SHP77 treated with DMSO at 0.1 percent for 48 hours (cell line): ENCODE measurements at regions not wholly inside any gene's neighbourhood (a gene's known extent, or its start where the extent isn't known, plus 50 kb on each side); places are given as distances from the start of the nearest gene placed in this dataset.
A peak's percentile ranks its signal among the peaks of the same experiment; 100 is the strongest.
"Not testable (repeated sequence)": the region's sequence is repeated elsewhere in the genome, so short reads cannot be mapped to it uniquely, and the experiment has no call there.

Source experiments
- DNase-seq: peaks from one replicate; lab custom pipeline; 2025; lab: John Stamatoyannopoulos, UW

GRCh38 chr3:107216711-107217110 lies 160.5 kb upstream of the CCDC54 start:
- no peak for DNase-seq

DNA sequence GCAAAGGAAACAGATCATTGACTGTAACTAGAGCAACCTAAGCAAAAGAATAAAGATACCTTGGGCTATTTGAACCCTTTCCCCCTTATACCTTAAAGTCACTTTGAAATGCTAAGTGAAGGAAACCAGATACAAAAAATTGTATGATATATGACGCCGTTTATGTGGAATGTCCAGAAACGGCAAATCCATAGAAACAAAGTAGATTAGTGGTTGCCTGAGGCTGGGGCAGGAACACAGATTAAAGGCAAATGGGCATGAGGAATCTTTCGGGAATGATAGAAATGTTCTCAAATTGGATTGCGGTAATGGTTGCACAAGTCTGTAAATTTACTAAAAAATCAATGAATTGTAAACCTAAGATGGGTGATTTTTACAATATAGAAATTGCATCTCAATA lies 160.1 kb upstream of the CCDC54 start:
- DNase-seq = no peak

DNA sequence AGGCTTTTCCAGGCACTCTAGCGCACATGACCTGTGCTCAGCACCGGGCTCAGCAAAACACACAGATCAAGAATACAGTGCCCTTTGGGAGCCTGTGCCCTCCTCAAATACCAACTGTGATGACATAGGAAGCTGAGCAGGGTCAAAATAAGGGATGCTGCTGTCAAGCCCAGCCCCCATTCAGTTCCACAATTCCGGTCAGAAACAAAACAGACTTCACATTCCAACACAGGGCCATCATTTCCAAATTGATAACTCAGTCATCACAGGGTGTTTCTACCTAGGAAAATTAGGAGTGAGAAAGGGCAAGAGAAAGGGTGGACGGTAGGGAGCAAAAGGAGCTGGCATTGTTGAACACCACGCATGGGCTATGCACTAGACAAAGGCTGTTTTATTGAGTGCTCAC lies 158.4 kb upstream of the CCDC54 start:
- DNase-seq = no peak

- DNase-seq = no peak
Measured at GRCh38 chr3:107220538-107220937, 156.7 kb upstream of the CCDC54 start.

DNA sequence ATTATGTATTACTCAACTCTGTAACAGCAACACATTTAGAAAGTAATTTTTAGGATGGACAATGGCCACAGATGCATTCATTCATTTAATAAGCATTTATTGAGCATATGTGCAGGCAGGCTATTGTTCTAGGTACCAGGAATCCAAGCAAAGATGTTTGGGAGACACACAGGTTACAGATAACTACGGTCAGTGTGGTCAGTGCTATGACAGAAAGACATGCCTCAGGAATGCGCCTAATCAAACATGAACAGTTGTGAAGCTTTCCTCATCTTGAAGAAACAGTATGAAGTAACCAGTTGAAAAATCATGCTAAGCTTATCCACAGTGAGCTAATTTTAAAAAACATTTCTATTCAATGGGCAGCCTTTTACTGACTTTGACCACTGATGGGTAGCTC lies 155.4 kb upstream of the CCDC54 start:
- no peak for DNase-seq

- DNase-seq = no peak
Measured at GRCh38 chr3:107222907-107223306, 154.3 kb upstream of the CCDC54 start.

- DNase-seq = no peak
Measured at GRCh38 chr3:107224026-107224596, 153.1 kb upstream of the CCDC54 start.

DNA sequence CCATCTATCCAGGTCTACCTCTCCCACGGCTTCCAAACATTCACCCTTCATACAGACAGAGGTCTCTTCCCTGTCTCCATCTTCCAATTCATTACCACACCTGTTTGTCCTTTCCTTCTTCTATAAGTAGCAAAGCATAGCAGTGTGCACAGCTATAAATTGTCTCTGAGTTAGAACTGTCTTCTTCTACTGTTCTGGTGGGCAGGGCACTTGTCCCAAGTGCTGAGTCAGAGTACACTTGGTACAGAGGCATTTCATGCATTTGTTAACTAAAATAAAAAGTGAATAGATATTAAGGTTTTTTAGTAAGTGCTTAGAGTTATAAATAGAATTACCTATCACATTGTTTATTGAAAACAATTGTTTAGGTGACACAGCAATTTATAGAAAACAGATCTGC lies 150.1 kb upstream of the CCDC54 start:
- DNase-seq = no peak

GRCh38 chr3:107233877-107234276 lies 143.4 kb upstream of the CCDC54 start:
- not testable (repeated sequence) for DNase-seq

GRCh38 chr3:107235193-107235927 lies 141.9 kb upstream of the CCDC54 start:
- DNase-seq = no peak

GRCh38 chr3:107235928-107236315 lies 141.3 kb upstream of the CCDC54 start:
- peak; percentile 37 for DNase-seq

GRCh38 chr3:107236655-107237337 lies 140.4 kb upstream of the CCDC54 start:
- DNase-seq = no peak

GRCh38 chr3:107238787-107239186 lies 138.5 kb upstream of the CCDC54 start:
- no peak for DNase-seq

- no peak for DNase-seq
Measured at GRCh38 chr3:107239703-107240102, 137.5 kb upstream of the CCDC54 start.

DNA sequence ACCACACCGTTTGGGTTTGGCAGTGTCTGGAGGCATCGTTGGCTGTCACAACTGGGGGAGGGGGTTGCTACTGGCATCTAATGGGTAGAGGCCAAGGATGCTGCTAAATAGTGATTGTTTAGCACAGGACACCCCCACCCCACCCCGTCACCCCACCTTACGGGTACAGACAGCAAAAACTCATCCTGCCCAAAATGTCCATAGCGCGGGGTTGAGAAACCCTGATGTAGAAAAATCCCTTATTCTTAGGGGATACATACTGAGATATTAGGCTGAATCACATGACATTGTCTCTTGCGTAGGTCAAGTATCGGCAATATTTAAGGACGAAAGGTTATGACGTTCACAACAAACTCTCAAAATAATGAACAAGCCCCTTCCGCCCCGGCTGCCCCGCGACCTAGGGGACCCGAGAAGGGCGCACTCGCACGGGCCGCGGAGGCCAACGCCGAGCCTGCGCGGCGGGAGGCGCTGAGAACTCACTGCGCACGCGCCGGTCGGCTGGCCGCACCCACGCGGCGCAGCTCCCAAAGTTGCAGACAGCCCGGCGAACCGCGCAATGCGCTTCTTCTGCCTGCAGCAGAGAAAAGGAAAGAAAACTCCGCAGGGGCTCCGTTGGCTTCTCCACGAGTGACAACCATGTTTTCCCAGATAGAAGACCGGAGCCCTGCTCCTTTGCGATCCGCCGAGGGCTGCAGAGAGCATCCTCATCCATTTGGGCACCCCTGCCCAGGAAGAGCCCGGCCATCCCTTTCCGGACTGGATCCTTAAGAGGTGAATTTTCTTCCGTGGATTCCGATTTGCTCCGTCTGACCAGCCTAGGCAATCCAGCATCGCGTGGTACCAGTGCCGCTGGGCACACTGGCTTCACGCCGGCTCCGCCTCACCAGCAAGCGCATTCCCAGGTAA lies 136.8 kb upstream of the CCDC54 start:
- DNase-seq = peak; percentile 62

DNA sequence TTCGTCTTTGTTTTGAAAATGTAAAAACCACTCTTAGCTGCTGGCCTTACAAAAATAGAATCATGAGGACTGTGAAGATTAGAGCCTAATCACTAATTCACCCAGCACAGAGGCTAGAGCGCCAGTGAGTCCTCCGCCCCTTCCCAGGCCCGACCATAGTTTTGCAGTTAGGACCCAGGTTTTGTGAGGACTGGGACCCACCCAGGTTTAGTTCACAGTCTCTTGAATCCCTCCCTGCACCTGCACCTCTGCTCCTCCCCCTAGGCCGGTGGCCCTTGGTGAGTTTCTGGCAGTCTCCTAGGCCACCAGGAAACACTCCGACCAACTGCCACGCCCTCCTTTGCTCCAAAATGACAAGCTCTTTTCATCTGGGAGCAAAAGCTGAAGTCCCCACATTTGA lies 136.0 kb upstream of the CCDC54 start:
- DNase-seq = peak; percentile 37

DNA sequence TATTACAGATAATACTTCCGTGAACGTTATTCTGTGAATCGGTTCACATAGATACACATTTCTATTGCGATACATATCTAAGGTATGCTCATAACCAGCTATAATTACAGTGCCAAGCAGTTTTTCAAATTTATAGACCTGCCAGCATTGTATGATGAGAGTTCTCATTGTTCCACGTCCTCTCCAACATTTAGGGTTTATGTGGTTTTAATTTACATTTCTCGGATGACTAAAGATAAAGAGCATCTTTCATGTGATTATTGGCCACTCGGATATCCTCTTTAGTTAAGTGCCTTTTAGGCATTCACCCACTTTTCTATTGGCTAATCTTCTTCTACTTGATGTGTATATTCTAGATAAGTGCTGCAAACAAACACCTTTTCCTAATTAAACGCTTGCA lies 134.7 kb upstream of the CCDC54 start:
- DNase-seq = no peak

- DNase-seq = no peak
Measured at GRCh38 chr3:107247116-107247515, 130.1 kb upstream of the CCDC54 start.

GRCh38 chr3:107249132-107249531 lies 128.1 kb upstream of the CCDC54 start:
- DNase-seq = no peak

DNA sequence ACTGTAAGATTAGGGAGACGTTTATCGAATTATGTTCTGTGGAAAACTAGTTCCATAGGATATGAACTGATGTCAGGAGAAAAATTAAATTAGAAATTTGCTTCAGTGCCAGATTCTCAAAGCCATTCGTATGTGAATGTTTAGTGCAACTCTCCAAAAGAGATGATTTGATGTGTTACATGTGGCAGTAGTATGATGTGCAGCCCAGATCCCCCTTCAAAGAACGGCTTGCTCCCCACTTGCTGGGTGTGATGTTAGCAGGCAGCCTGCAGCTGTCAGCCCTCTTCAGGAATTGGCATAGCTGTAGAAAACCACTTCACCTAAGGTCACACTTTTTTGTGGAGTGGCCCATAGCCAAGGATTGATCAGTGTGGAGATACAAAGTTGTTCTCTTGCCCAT lies 127.0 kb upstream of the CCDC54 start:
- no peak for DNase-seq

GRCh38 chr3:107251819-107252218 lies 125.4 kb upstream of the CCDC54 start:
- no peak for DNase-seq

DNA sequence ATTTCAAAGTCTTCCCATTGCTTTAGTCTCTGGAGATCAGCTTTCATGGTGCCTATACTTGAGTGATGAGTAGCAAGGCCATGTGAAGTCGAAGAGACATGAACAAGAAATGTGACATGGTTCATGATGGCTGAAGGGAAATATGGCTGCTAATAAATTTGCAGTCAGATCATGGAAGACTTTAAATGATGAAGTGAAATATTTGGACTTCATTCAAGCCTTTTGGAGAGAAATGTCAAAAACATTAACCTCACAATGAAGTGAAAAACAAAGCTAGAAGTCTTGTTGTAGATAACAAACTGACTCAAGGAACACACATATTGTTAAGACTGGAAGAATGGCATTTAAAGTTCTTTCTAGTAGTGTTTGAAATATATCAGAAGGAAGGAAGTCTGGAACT lies 120.3 kb upstream of the CCDC54 start:
- DNase-seq = no peak
